Natural killer cell treated with Interleukin-12 subunit alpha and Interleukin-12 subunit beta and Interleukin-15 and Interleukin-18, amount 100 ng/mL, for 72 hours (primary cell): ENCODE measurements at regions not wholly inside any gene's neighbourhood (a gene's known extent, or its start where the extent isn't known, plus 50 kb on each side); places are given as distances from the start of the nearest gene placed in this dataset.
A peak's percentile ranks its signal among the peaks of the same experiment; 100 is the strongest.

ENCODE experiments used
- ATAC-seq, 2 donors: fragments of 150-1000 bp; cut with Tn5 transposase in 1 of 2; sonication (Bioruptor Pico), chemical (Tn5 transposase) in 1 of 2; 2 replicates each; pipeline ENCODE4 v1.10.0; 2021
- DNase-seq: peaks from one replicate; pipeline ENCODE4 v3.0.0; 2022; ENCODE audit warnings: low spot score
- H3K27ac Mint-ChIP-seq, 2 donors: 1 replicate in 1 of 2; 2 replicates in 1 of 2; pipeline ENCODE4 v1.8.0; 2022; ENCODE audit warnings: mixed read lengths in 2 of 2, mild to moderate bottlenecking in 1 of 2, moderate library complexity in 1 of 2
- H3K27me3 Mint-ChIP-seq, 2 donors: 1 replicate in 1 of 2; 2 replicates in 1 of 2; pipeline ENCODE4 v1.8.0; 2022; ENCODE audit warnings: mixed read lengths in 2 of 2
- H3K36me3 Mint-ChIP-seq: one replicate; pipeline ENCODE4 v1.8.0; 2022; ENCODE audit warnings: mixed read lengths
- H3K4me1 Mint-ChIP-seq, 2 donors: 1 replicate in 1 of 2; 2 replicates in 1 of 2; pipeline ENCODE4 v1.8.0; 2022; ENCODE audit warnings: low read depth in 2 of 2, mixed read lengths in 2 of 2, mild to moderate bottlenecking in 1 of 2
- H3K4me3 Mint-ChIP-seq: one replicate; pipeline ENCODE4 v1.8.0; 2022; ENCODE audit warnings: mixed read lengths
- H3K9me3 Mint-ChIP-seq: 2 replicates; pipeline ENCODE4 v1.8.0; 2022; ENCODE audit warnings: mixed read lengths

DNA sequence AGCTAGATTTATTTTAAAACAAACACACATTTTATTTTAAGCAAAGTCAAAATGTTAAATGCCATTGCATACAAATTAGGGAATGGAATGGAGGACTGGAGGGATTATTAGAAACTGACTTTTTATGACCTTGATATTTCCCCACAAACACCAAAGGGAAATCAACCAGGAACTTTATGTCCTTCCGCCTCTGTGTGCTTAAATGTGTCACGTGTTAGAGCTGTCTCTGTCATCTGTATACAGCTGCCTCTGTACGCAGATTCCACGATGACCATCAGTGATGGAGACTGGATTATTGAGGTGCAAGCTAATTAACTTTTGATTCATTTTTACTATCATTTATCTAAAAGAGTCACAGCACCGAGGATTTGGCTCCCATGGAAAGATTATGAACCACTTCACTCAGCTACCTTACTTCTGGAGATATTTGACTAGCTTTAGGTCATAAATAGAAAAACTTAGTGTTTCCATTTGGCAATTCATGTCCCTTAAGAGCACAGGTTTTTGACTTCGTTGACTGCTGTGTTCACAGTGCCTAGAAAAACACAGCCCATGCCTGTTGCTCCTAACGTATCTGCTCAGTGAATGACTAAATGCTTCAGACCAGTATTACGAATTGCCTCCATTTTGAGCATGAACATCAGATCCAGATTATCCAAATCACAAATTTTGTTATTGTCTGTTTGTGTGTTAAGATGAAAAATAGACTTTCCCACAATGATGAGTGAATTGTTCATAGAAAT lies 1048.1 kb downstream of the MCTP2 start:
- H3K4me1 Mint-ChIP-seq = peaks cover 1 to 4% of the 10 kb centered on the region in 2 donors
- no peak overlapping the region for H3K27ac Mint-ChIP-seq
- DNase-seq = no peak
- H3K9me3 Mint-ChIP-seq = no peaks in the 10 kb centered on the region
- peaks cover 21 to 39% of the 10 kb centered on the region in 2 donors for H3K27me3 Mint-ChIP-seq
- no peak for ATAC-seq
- H3K36me3 Mint-ChIP-seq = peaks cover 4% of the 10 kb centered on the region
- no peak overlapping the region for H3K4me3 Mint-ChIP-seq

DNA sequence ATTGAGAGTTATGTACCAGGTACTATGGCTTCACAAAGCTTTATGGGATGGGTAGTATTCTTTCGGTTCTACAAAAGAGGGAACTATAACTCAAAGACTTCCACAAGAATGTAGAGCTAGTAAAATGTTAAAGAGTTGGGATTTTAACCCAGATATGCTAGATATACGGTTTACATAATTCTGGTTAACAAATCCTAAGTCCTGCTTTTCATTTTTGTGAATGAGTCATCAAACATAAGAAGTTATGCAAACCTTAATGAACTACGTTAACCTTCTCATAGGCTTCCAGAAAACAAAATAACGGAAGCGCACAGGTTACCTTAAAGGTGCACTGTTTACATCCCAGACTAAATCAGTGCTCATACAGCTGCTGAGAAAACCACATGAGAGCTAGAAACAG lies 1049.3 kb downstream of the MCTP2 start:
- DNase-seq (no peak), ATAC-seq (no peak)
- Mint-ChIP-seq H3K36me3 (no peaks in the 10 kb centered on the region), H3K27me3 (peaks cover 13 to 36% of the 10 kb centered on the region in 2 donors), H3K4me1 (peaks cover 12 to 14% of the 10 kb centered on the region in 2 donors), H3K9me3 (no peaks in the 10 kb centered on the region), H3K27ac (no peak overlapping the region), H3K4me3 (no peak overlapping the region)

GRCh38 chr15:95281470-95281869 lies 1049.0 kb upstream of the NR2F2 start:
- ATAC-seq = no peak
- no peak overlapping the region for H3K4me3 Mint-ChIP-seq

DNA sequence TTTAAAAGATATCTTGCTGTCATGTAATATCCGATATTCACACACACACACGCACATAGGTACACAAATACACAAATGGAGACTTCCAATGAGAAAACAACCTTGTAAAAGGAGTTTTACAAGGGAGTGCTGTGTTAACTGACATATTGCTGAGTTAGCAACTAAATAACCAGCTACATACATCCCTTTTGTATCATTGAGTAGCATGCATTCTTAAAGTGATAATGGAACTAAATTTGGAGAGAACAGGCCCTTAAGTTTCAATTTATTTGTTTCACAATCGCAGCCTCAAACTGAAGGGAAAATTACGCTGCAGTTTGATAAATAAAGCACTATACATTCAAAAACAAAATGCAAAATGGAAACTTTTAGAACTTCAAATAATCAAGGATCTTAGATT lies 1046.0 kb upstream of the NR2F2 start:
- ATAC-seq (peak in 1 of 2 donors; percentile 55), DNase-seq (no peak)
- H3K9me3 Mint-ChIP-seq = no peaks in the 10 kb centered on the region
- peaks cover 14 to 21% of the 10 kb centered on the region in 2 donors for H3K4me1 Mint-ChIP-seq
- H3K27me3 Mint-ChIP-seq = peaks cover 36 to 41% of the 10 kb centered on the region in 2 donors
- H3K4me3 Mint-ChIP-seq = peak overlapping the region; percentile 25
- no peaks in the 10 kb centered on the region for H3K36me3 Mint-ChIP-seq
- H3K27ac Mint-ChIP-seq = peak overlapping the region; percentile 33 to 49

More at GRCh38 chr15:95281470-95281869, 1049.0 kb upstream of the NR2F2 start:
- no peaks in the 10 kb centered on the region for H3K36me3 Mint-ChIP-seq
- DNase-seq = no peak
- peaks cover 13 to 36% of the 10 kb centered on the region in 2 donors for H3K27me3 Mint-ChIP-seq
- no peaks in the 10 kb centered on the region for H3K9me3 Mint-ChIP-seq
- H3K27ac Mint-ChIP-seq = no peak overlapping the region
- peaks cover 14 to 15% of the 10 kb centered on the region in 2 donors for H3K4me1 Mint-ChIP-seq

DNA sequence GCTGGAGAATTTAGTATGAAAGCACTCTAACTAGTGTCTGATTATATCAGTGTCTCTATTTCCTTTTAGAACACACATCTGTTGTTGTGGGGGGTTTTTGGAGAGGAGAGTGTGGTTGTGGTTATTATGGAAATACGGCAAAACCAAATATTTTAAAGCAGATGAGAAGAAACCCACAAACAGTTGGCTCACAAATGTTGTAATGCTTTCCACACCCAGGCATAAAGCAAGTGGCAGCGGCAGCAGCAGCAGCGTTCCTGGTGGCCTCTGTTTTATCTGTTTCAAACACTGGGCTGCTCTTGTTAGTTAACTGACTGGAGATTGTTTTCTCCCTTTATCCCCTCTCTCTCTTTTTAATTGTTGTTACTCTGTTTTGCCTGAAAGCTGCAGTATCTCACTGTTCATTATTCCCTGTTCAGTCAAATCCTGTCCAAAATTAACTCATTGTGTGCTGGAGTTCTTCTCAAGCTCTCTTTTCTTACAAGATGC lies 1045.5 kb upstream of the NR2F2 start:
- Mint-ChIP-seq H3K36me3 (no peaks in the 10 kb centered on the region), H3K4me3 (peak overlapping the region; percentile 25), H3K27me3 (peaks cover 40 to 41% of the 10 kb centered on the region in 2 donors), H3K27ac (peak overlapping the region; percentile 33 to 49), H3K9me3 (no peaks in the 10 kb centered on the region), H3K4me1 (peaks cover 14 to 21% of the 10 kb centered on the region in 2 donors)
- ATAC-seq (peak; percentile 70 to 82), DNase-seq (peak; percentile 66)

DNA sequence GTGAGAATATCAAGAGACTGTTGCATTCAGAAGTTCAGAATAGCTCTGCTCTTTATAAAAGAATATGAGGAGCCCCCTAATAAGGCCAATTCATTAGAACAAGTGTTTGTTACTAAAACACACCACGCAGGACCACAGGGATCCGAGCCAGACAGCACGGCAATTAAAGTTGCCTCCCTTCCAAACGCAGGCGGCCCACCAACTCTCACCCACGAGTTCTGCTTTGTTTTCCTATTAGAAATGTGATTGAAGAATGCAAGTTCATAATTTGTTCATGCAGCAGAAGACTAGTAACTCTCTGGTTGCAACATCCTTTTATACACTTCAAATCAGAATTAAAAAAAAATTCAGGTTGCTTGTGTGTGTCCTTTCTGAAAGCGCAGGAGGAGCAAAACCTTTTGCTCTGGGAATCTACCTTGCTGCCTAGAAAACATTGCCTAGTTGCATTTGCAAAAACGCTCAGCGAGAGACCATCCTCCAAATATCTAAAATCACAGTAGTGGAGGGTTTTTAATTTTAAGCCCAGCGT lies 1044.1 kb upstream of the NR2F2 start:
- Mint-ChIP-seq H3K27ac (peak overlapping the region; percentile 31 to 37), H3K36me3 (no peaks in the 10 kb centered on the region), H3K27me3 (peaks cover 38 to 42% of the 10 kb centered on the region in 2 donors), H3K4me1 (peaks cover 14 to 21% of the 10 kb centered on the region in 2 donors), H3K9me3 (no peaks in the 10 kb centered on the region), H3K4me3 (no peak overlapping the region)
- no peak for DNase-seq
- ATAC-seq = no peak

- DNase-seq = no peak
- Mint-ChIP-seq H3K27me3 (peaks cover 38 to 42% of the 10 kb centered on the region in 2 donors), H3K9me3 (no peaks in the 10 kb centered on the region), H3K4me3 (no peak overlapping the region), H3K4me1 (peaks cover 14 to 24% of the 10 kb centered on the region in 2 donors), H3K36me3 (no peaks in the 10 kb centered on the region), H3K27ac (no peak overlapping the region)
- ATAC-seq = no peak
Measured at GRCh38 chr15:95287720-95288103, 1042.8 kb upstream of the NR2F2 start.

GRCh38 chr15:95288626-95289025 lies 1041.9 kb upstream of the NR2F2 start:
- Mint-ChIP-seq H3K27ac (no peak overlapping the region), H3K36me3 (no peaks in the 10 kb centered on the region), H3K9me3 (no peaks in the 10 kb centered on the region), H3K4me3 (no peak overlapping the region), H3K27me3 (peaks cover 37 to 51% of the 10 kb centered on the region in 2 donors), H3K4me1 (peaks cover 14 to 23% of the 10 kb centered on the region in 2 donors)
- DNase-seq (no peak), ATAC-seq (no peak)

- H3K27me3 Mint-ChIP-seq = peaks cover 40 to 60% of the 10 kb centered on the region in 2 donors
Measured at GRCh38 chr15:95290176-95290974, 1040.1 kb upstream of the NR2F2 start.

DNA sequence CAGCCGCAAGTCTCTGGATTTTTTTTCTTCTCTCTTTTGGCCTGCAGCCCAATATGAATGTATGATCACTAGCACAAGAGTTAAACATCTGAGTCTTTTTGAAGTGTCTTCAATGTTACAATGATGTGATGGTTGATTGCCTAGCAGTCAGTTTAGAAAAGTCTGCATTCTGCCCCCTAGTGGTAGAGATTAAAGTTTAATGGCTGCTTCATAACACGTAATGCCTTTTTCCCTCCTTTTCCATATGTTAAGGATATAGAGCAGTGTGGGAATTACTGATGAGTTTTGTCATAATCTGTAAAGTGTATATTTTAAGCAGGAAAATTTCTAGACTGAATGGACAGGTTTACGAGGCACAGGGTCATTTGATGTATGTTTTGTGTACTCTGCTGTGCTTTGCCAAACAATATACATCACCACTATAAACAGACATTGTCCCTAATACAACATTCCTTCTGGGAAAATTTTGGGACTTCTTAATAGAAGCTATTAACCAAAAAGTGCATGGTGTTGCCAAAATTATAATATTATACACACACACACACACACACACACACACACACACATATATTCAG lies 1038.5 kb upstream of the NR2F2 start:
- Mint-ChIP-seq H3K27me3 (peaks cover 47 to 72% of the 10 kb centered on the region in 2 donors), H3K36me3 (no peaks in the 10 kb centered on the region), H3K27ac (no peak overlapping the region), H3K9me3 (no peaks in the 10 kb centered on the region), H3K4me3 (no peak overlapping the region), H3K4me1 (peaks cover 0 to 11% of the 10 kb centered on the region in 2 donors)
- DNase-seq (no peak), ATAC-seq (no peak)

More at GRCh38 chr15:95290176-95290974, 1040.1 kb upstream of the NR2F2 start:
- H3K4me1 Mint-ChIP-seq = peaks cover 4 to 14% of the 10 kb centered on the region in 2 donors
- ATAC-seq (no peak), DNase-seq (no peak)
- no peaks in the 10 kb centered on the region for H3K9me3 Mint-ChIP-seq
- H3K27ac Mint-ChIP-seq = no peak overlapping the region
- H3K4me3 Mint-ChIP-seq = no peak overlapping the region
- no peaks in the 10 kb centered on the region for H3K36me3 Mint-ChIP-seq

DNA sequence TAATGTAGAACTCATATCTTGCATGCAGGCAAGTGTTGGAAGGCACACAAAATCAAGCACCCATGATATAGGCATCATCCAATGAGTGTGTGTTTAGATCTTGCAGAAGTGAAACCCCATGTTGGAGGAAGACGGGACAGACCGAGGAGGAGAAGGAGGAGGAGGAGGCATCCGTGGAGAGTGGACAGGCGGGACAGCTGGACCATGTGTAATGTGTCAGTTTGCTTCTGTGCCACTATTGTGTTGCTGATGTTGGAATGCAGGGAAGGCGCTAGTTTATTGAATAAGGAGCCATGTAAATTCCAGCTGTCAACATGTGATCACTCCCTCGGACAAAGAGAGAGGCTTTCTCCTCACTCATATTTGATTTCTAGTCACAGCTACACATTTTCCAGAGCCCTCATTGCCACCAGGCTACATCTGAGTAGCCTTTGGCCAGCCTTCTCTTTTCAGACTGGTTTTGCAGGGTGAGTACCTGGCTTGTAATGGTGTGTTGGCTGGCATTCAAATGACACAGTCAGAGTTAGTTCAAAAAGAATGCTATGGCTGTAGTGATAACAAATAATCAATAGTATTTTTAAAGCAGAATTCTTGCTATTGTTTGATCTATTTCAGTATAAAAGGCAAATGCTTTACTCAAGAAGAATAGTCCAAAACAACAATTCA lies 1037.6 kb upstream of the NR2F2 start:
- peaks cover 0 to 11% of the 10 kb centered on the region in 2 donors for H3K4me1 Mint-ChIP-seq
- H3K36me3 Mint-ChIP-seq = no peaks in the 10 kb centered on the region
- peaks cover 48 to 72% of the 10 kb centered on the region in 2 donors for H3K27me3 Mint-ChIP-seq
- DNase-seq (no peak), ATAC-seq (no peak)
- no peak overlapping the region for H3K27ac Mint-ChIP-seq
- H3K9me3 Mint-ChIP-seq = no peaks in the 10 kb centered on the region
- no peak overlapping the region for H3K4me3 Mint-ChIP-seq

- ATAC-seq (no peak), DNase-seq (no peak)
- no peak overlapping the region for H3K4me3 Mint-ChIP-seq
- H3K27ac Mint-ChIP-seq = no peak overlapping the region
- no peaks in the 10 kb centered on the region for H3K9me3 Mint-ChIP-seq
- H3K4me1 Mint-ChIP-seq = peaks cover under 1 to 8% of the 10 kb centered on the region in 2 donors
- H3K36me3 Mint-ChIP-seq = no peaks in the 10 kb centered on the region
- H3K27me3 Mint-ChIP-seq = peaks cover 45 to 67% of the 10 kb centered on the region in 2 donors
Measured at GRCh38 chr15:95293456-95294031, 1037.0 kb upstream of the NR2F2 start.

DNA sequence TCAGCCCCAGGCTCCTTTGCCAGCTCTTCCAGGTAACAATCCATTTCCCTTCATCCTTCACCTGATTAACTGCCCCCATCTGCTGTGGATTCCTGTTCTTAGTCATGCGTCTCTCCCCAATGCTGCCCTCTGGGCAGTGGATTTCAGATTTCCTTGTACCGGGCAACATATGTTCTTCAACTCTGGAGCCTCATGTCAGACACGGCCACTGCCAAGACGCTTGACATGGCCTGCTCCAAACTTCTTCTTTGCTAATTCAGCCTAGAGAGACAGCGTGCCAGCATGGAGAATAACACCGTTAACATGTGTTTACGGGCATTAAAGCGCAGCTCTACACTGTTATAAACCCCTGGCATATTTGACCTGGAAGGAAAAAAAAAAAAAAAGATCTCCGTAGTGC lies 1035.1 kb upstream of the NR2F2 start:
- no peak overlapping the region for H3K4me3 Mint-ChIP-seq
- no peak overlapping the region for H3K27ac Mint-ChIP-seq
- no peaks in the 10 kb centered on the region for H3K36me3 Mint-ChIP-seq
- H3K9me3 Mint-ChIP-seq = no peaks in the 10 kb centered on the region
- H3K4me1 Mint-ChIP-seq = peaks cover 7 to 11% of the 10 kb centered on the region in 2 donors
- H3K27me3 Mint-ChIP-seq = peaks cover 36 to 51% of the 10 kb centered on the region in 2 donors
- no peak for DNase-seq
- ATAC-seq = no peak
